HG03135 (cell line): ENCODE measurements at regions not wholly inside any gene's neighbourhood (a gene's known extent, or its start where the extent isn't known, plus 50 kb on each side); places are given as distances from the start of the nearest gene placed in this dataset.

Source experiments
- ATAC-seq: cut with Tn5 transposase; IDR thresholded peaks from one replicate; pipeline ENCODE4 v1.9.1; 2021; ENCODE audit warnings: mild to moderate bottlenecking, moderate library complexity; ENCODE audit not compliant: unreplicated experiment

DNA sequence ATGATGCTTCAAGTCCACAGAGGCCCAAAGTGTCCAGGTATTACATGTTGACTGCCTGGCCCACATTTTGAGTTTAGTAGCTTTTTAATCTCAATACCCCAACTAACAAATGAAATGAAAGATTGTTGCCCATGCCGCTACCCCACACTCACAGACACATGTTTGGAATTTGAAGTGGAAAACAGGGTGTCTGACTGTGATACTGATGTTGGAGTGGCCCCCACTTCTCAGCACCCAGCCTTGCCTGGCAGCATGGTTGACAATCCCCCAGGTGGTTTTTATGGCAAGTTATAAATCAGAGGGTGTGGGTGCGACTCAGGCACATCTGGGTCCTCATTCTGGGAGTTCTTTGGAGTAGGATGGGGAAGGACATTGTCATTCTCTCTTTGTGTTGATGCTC, 314.7 kb upstream of the ZNF32 start:
- ATAC-seq, result no peak

DNA sequence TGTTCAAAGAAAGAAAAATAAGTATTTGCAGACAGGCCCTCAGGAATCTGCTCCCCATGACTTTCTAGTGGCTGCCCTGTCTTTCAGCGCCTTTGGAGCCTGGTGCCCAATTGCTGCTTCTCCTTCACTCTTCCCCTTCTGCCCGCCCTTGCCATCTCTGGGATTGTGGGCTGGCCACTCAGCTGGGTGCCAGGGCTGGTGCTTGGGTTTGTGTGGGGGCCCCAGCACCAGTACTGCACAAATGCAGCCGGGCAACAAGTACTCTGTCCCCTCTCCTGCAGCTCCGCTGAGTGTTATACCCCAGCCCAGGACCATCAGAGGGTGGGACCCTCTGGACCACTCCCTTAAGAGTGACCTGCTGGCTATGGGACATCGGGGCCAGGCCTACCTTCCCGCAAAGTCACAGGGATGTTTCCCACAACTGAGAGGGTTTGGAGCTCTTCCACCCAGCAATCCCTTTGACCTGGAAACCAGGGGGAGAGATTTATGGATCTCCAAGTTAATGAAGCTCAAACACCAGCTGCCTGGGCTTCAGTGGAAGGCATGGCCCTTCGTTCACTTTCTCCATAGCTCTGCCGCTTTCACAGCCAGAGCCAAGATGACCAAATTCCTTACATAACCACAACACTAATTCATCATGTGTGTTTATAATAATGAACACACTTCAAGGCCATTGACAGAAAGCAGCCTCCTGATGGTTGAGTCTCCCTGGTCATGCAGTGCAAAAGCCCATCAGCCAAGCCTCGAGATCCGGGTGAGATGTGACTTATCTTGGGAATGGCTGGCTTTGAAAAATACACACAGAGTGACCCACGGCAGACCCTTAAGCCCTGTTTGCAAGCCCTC, 313.9 kb upstream of the ZNF32 start:
- no peak for ATAC-seq

DNA sequence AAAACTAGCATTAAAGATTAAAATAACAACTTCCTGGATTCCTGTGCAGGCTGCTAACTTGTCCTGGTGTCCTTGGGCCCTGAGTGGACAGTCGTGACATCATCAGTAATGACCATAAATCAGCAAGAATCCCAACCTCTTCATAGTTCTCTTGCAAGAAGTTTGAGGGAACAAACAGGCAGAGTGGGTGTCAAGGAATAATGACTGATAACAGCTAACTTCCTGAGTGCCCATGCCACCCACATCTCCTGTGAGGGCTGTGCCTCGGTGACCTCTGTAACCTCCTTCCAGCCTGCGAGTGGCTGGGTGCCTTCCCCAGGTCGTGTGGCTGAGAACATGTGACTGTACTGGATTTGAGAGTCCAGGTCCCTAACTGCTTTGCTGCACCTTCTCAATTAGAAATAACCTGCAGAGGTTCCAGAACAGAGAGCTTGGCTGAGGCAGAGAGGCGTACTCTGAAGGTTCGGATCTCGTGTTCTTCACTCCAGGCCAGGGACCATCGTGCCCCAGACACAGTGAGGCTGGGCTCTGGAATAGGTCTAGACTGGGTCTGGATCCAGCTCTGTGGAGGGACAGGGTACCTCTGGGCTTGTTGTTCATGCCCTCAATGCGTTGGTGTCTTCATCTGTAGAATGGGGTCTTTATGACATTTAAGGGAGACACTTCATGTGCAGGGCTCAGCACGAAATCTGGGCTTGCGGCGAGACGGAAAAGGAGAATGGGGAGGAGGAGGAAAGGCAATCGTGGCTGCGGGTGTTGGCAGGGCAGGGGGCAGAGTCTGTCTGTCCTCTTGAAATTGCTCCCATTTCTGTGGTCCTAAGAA, 313.1 kb upstream of the ZNF32 start:
- no peak for ATAC-seq

DNA sequence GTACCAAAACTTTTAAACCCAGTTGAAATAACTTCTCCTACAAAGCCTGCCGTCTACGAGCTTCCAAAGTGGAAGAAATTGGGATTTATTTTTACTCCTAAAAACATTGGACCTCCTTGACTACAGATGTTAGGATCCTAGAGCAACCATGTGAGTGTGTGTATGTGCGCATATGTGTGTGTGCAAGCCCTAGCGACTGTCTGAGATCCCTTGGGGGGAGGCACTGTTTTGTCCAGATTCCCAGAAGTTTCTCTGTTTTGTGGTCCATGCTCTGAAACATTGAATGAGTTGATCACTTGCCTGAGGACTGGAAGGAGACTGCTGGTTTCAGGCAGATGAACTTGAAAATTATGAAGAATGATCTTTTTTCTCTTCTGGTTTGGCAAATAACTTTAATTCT, 312.3 kb upstream of the ZNF32 start:
- ATAC-seq, result no peak

DNA sequence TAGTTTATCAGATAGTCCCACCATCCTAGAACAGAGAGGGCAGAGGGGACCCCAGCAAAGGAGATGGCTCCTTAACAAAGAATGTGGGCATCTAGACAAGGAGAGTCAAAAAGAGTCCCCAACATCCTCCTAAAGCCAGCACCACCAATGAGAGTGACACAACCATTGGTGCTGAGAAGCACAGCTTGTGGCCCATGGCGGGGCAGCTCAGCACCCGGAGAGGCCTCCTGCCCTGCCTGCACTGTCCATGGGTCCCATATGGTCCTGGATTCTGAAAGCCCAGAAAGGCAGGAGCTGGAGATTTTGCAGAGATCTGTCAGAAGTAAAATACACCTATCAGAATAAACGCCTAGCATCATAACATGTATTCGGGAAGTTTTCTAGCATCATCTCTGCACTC, 311.8 kb upstream of the ZNF32 start:
- ATAC-seq, result no peak

DNA sequence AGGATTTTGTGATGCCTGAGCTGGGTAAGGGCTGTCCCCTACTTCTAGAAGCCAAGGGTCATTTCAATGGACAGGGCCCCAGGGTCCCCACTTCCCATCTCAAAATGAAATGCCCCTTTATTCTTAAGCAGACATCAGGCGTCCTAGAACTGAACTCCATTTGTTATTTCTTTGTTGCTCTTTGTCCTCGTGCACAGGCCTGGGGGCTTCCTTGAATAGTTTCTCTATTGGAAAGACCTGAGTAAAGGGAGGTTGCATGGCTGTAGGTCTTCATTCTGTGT, 311.4 kb upstream of the ZNF32 start:
- no peak for ATAC-seq

DNA sequence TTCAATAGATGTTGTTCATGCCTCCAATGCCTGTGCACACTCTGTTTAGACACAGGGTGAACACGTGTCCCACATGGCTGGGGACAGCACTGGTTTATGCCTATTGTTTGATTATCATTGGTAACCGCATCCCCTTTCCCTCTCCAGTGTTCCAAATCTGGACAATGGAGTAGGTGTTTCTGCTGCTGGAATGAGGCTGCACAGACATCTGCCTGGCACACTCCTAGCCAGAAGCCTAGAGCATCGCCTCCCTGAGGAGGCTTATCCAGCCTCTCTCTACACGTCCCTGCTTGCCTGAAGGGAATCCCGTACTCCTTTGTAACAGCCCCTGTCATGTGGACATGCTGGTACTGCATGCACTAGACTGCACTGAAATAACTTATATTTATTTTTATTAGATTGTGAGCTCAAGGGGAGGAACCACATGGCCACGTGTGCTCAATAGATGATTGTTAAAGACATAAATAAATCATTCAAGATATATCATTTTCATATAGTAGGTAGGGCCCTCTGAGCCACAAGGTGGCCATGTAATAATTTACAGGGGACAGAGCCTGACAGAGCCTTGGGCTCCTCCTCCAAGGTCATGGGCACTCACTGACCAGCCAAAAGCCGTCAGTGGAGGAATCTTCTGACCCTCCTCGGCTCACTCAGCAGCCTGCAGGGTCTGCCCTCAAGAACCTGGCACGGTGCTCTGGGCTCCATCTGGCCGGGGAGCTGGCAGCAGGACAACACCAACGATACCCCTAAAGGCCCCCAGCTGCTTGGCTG, 310.9 kb upstream of the ZNF32 start:
- ATAC-seq, result no peak

DNA sequence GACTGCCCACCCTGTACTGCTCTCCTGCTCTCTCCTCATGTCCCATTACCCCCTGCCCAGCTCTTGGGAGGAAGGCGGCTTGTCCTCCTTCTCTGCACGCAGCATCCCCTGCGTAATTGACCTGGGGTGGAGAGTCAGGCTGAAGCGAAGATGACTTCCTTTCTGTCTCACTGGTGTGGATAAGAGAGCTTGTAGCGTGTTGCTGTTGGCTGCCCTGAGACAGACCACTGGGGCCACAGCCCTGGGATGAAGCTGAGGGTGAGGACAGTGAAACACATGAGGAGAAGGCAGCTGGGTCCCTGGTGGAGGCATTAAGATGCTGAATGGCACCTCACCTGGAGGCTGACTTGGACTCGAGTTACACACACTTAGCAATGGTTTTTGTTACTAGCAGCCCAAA, 310.3 kb upstream of the ZNF32 start:
- ATAC-seq, result no peak

DNA sequence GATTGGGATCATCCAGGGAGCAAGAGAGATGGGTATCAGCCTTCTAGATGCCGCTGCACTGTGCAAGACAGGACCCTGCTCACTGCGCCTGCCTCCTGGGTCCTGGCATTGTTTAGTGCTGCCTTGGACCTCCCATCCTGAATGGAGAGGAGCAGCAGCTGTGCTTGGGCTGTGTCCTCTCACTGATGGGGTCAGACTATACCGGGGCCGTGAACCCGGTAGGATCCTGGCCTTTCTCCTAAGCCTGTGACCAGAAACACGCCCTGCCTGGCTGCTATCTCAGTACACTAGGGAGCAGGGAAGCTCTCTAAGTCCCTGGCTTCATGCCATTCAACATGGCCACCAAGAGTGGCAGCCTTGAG, 309.4 kb upstream of the ZNF32 start:
- no peak for ATAC-seq

DNA sequence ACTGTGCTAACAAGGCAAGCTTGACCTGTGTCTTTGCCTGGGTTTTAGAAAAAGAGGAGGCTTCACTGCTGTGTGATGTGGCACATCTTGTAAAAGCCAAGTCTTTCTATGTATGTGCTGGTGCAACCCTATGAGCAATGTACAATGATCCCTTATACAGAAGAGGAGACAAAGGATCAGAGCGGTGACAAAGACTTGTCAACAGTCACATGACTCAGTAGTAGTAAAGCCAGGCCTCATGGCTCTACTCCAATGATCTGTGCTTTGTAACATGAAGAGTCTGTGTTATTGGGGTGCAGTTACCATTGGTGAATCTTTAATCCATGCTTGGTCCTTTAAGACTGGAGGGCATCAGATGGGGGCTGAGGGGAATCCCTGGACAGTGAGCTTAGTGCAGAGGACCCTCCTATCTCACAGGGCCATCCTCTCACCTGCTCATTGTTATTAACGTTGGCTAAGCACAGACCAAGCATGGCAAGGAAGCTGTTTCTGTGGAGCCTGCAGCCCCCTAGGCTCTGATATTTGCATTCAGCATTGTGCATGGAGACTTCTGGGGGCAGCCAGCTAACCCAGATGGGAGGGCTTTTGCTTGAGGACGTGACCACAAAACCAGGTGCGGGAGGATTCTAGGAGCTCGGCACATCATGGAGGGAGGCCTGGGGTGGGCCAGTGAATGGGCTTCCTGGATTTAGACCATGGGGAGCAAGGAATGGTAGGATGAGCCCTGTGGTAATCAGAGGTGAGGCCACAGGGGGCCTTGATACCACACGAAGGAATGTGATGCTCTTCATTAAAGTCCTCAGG, 308.8 kb upstream of the ZNF32 start:
- no peak for ATAC-seq

DNA sequence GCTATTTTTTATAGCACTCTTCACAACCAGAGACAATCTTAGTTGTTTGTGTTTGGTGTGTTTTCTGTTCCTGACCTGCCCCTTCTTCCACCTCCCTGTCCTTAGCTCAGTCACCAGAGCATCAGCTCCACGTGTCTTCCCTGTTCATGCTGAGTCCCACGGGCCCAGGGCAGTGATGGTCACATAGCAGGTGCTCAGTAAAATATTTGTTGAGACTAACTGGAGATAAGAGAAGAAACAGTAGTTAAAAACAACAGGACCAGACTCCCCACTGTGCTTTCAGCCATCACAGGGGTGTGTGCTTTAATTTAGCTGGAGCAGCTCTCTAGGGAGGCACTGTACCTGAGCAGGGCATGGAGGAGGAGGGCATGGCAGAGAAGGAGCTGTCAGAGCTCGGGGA, 307.3 kb upstream of the ZNF32 start:
- no peak for ATAC-seq

DNA sequence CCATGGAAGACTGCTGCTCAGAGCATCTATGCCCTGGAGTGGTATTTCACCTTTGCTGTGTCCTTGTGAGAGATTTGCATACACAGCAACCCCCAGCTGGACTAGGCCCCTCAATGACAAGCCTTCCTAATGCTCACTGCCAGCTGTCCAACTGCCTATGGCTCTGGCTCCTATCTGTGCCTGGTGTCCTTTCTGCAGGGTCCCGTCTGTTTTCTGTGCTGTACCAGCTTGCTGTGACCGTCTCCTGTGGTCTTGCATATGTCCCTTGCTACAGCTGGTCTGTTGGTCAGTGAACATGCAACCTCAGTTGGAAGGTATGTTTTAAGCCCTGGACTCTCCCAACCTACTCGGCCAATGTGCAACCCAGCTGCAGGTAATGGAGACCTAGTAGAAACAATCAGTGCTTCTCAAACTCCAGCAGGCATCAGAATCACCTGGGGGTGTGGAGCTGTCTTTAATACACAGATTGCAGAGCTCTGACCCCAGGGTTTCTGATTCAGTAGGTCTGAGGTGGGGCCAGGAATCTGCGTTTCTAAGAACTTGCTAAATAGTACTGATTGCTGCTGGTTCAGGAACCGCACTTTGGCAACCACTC, 306.4 kb upstream of the ZNF32 start:
- ATAC-seq, result no peak

DNA sequence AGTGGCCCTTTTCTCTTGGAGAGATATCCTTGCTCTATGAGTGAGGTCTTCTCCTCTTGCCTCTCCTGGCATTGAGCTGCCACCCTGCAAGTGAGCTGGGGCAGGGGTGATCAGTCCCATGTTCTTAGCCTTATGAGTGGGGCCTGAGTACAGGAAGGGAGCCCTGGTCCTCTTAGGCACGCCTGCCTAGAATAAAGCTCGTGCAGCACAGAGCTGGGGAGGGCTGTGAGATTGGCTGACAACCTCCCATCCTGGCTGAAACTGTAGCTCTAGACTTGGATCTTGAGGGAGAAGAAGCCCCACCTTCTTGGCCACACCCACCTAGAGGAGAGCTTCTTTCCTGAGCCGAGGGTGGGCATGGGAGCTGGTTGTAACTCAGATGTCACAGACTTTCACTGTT, 305.0 kb upstream of the ZNF32 start:
- ATAC-seq, result no peak

DNA sequence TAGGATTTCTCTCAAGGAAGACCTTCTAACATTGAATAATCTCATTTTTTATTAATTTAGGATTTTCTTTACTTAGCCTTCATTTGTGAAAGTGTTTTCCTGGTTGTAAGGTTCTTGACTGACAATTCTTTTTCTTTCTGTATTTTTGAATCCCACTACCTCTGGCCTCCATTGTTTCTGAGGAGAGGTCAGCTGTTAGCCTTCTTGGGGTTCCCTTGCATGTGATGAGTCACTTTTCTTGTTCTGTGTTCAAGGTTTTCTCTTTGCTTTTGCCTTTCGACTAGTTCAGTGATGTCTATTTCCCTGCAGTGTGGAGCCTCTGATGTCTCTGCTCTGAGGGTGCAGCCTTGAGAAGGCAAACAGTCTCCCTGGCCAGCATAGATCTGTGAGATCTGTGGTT, 304.1 kb upstream of the ZNF32 start:
- no peak for ATAC-seq

DNA sequence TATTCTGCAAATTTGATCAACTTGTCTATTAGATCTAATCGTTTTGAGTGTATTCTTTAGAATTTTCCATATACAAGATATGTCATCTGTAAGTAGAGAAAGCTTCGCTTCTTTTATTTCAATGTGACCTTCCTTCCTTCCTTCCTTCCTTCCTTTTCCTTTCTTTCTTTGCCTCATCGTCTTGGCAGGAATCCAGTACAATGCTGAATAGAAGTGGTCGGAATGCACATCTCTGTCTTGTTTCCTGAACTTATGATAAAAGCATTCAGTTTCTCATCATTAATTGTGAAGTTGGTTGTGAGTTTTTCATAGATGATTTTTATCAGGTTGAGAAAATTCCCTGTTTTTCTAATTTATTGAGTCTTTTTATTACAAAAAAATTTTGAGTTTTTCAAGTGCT, 300.7 kb upstream of the ZNF32 start:
- no peak for ATAC-seq

DNA sequence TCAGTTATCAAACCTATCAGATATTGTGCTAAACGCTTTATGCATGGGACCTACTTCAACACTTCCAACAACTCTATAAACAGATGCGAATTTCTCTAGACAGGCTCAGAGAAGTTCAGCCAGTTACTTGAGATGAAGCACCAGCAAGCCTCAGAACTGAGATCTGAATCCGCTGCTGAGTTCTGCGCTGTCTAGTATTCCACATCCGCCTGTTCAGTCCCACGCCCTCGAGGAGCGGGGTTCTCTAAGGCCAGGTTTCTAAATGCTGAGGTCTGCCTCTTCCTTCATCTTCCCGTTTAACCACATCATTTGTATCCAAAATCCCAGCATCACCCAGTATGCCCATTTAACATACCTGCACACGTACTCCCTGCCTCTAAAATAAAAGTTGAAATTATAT, 297.8 kb upstream of the ZNF32 start:
- no peak for ATAC-seq

DNA sequence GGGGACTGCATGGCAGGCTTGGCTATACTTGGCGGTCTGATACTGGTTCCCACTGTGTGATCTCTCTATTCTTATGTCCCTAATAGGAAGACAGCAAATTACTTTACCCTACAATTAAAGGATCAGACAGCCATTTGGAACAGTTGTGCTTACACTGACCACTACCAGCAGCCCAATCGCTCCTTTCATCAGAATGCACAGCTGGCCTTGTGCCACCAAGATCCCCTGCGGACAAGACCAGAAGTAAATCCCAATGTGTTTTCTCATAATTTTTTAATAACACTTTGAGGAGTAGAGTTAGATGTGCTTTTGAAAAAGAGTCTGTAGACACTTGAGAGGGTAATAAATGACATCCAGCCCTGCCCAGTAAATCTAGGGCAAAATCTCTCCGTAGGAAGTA, 297.2 kb upstream of the ZNF32 start:
- no peak for ATAC-seq

DNA sequence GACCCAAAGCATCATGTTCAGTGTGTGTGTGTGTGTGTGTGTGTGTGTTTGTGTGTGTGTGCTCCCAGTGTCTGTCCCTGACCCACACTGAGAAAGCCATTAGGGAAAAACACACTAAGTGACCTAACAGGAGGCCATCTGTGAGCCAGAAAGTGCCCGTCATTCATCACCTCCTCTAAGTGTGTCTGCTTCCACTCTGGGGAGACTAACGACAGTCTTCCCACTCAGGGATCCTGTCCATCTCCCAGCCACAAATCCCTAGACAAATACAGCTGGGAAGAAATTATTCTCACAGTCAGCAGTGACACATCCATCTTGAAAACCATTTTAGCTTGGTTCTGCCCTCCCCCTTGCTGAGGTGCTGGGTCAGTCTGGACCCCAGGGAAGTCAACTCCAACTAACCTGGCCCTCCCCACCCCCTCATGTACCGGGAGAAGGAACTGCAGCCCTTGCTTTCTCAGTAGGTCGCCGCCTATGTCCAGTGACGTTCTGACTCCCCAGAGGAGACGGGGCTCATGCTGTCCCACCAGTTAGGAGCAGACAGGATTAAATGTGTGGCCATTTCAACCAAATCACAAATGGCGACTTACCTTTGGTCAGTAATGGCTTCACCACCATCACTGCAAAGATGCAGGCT, 296.5 kb upstream of the ZNF32 start:
- ATAC-seq, result no peak

DNA sequence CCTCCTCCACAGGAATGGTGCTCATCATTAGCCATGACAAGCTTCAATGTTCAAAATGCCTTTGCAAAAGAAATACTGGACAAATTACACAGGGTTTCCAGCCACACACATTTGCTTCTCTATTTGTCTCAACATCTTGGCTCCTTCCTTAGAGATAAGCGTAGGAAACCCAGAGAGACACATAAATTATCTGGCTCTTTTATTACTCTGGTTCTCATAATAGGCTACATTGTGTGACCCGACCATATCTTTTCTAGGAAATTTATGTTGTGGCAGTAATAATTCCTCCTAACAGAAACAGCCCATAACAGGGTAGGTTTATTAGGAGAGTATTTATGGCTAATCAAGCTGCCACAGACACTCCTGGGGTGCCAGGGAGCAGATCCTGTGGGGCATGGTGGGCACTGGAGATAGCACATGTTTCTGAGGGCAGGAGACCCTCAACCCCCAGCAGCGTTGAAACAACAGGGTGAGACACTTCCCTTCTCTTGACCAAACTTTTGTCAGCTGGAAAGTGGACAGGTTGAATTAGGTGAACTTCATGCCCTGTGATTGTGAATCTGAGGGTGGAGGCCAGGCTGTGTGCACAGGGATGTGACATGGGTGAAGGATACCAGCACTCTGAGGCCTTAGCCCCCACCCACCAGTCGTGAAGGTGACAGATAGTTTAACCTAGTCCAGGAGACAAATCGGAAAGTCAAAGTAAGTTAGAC, 295.9 kb upstream of the ZNF32 start:
- ATAC-seq, result no peak
